Epidermal melanocyte (primary cell): ENCODE measurements at regions not wholly inside any gene's neighbourhood (a gene's known extent, or its start where the extent isn't known, plus 50 kb on each side); places are given as distances from the start of the nearest gene placed in this dataset.
"Not testable (repeated sequence)": the region's sequence is repeated elsewhere in the genome, so short reads cannot be mapped to it uniquely, and the experiment has no call there.

Experiments used
- DNase-seq: peaks from one replicate; pipeline ENCODE4 v3.0.0; 2011; ENCODE audit warnings: low spot score; ENCODE audit not compliant: insufficient read length

GRCh38 chr6:8939615-8940014 lies 504.3 kb upstream of the SLC35B3 start:
- no peak for DNase-seq

- no peak for DNase-seq
Measured at GRCh38 chr6:8934318-8934717, 499.0 kb upstream of the SLC35B3 start.

GRCh38 chr6:8930009-8930408 lies 494.7 kb upstream of the SLC35B3 start:
- no peak for DNase-seq

GRCh38 chr6:8920244-8920643 lies 484.9 kb upstream of the SLC35B3 start:
- not testable (repeated sequence) for DNase-seq

- DNase-seq, result no peak
Measured at GRCh38 chr6:8918196-8918595, 482.9 kb upstream of the SLC35B3 start.

- DNase-seq, result no peak
Measured at GRCh38 chr6:8914700-8915099, 479.4 kb upstream of the SLC35B3 start.

- DNase-seq, result no peak
Measured at GRCh38 chr6:8908638-8909037, 473.3 kb upstream of the SLC35B3 start.

GRCh38 chr6:8906699-8907098 lies 471.4 kb upstream of the SLC35B3 start:
- no peak for DNase-seq

- no peak for DNase-seq
Measured at GRCh38 chr6:8905757-8906156, 470.4 kb upstream of the SLC35B3 start.

GRCh38 chr6:8904754-8905153 lies 469.4 kb upstream of the SLC35B3 start:
- no peak for DNase-seq

- no peak for DNase-seq
Measured at GRCh38 chr6:8900056-8900455, 464.7 kb upstream of the SLC35B3 start.

- DNase-seq, result no peak
Measured at GRCh38 chr6:8889514-8889913, 454.2 kb upstream of the SLC35B3 start.

GRCh38 chr6:8888468-8888867 lies 453.1 kb upstream of the SLC35B3 start:
- no peak for DNase-seq

- no peak for DNase-seq
Measured at GRCh38 chr6:8881663-8882062, 446.3 kb upstream of the SLC35B3 start.

GRCh38 chr6:8879334-8879733 lies 444.0 kb upstream of the SLC35B3 start:
- DNase-seq, result no peak

GRCh38 chr6:8875986-8876385 lies 440.6 kb upstream of the SLC35B3 start:
- no peak for DNase-seq

- no peak for DNase-seq
Measured at GRCh38 chr6:8872589-8872988, 437.2 kb upstream of the SLC35B3 start.

- no peak for DNase-seq
Measured at GRCh38 chr6:8865451-8865850, 430.1 kb upstream of the SLC35B3 start.

GRCh38 chr6:8860671-8861070 lies 425.3 kb upstream of the SLC35B3 start:
- DNase-seq, result no peak

- DNase-seq, result peak; percentile 41
Measured at GRCh38 chr6:8859501-8859900, 424.2 kb upstream of the SLC35B3 start.

- no peak for DNase-seq
Measured at GRCh38 chr6:8858854-8859331, 423.5 kb upstream of the SLC35B3 start.

GRCh38 chr6:8857160-8857559 lies 421.8 kb upstream of the SLC35B3 start:
- DNase-seq, result no peak

- DNase-seq, result no peak
Measured at GRCh38 chr6:8855411-8855810, 420.1 kb upstream of the SLC35B3 start.

- DNase-seq, result no peak
Measured at GRCh38 chr6:8852332-8852731, 417.0 kb upstream of the SLC35B3 start.
